GM21528 (cell line): ENCODE measurements at regions not wholly inside any gene's neighbourhood (a gene's known extent, or its start where the extent isn't known, plus 50 kb on each side); places are given as distances from the start of the nearest gene placed in this dataset.

ENCODE experiments used
- ATAC-seq: cut with Tn5 transposase; IDR thresholded peaks from one replicate; pipeline ENCODE4 v1.9.1; 2021; ENCODE audit warnings: mild to moderate bottlenecking, moderate library complexity; ENCODE audit not compliant: unreplicated experiment, low FRiP score

- ATAC-seq, result no peak
These were observed 389.6 kb upstream of the DYNLRB2 start for GRCh38 chr16:80150978-80151721.

GRCh38 chr16:80148826-80149225 lies 392.0 kb upstream of the DYNLRB2 start:
- no peak for ATAC-seq

GRCh38 chr16:80147026-80147655 lies 393.7 kb upstream of the DYNLRB2 start:
- ATAC-seq, result no peak

- peak; percentile 99 for ATAC-seq
These were observed 396.6 kb upstream of the DYNLRB2 start for GRCh38 chr16:80144191-80144590.

GRCh38 chr16:80142940-80143339 lies 397.9 kb upstream of the DYNLRB2 start:
- no peak for ATAC-seq

- ATAC-seq, result no peak
These were observed 398.5 kb upstream of the DYNLRB2 start for GRCh38 chr16:80142281-80142680.

GRCh38 chr16:80129791-80130190 lies 411.0 kb upstream of the DYNLRB2 start:
- ATAC-seq, result no peak

- no peak for ATAC-seq
These were observed 415.1 kb upstream of the DYNLRB2 start for GRCh38 chr16:80125677-80126076.

GRCh38 chr16:80123189-80123588 lies 417.6 kb upstream of the DYNLRB2 start:
- ATAC-seq, result no peak

GRCh38 chr16:80122115-80122514 lies 418.7 kb upstream of the DYNLRB2 start:
- no peak for ATAC-seq

GRCh38 chr16:80121522-80121909 lies 419.3 kb upstream of the DYNLRB2 start:
- ATAC-seq, result no peak

- no peak for ATAC-seq
These were observed 419.8 kb upstream of the DYNLRB2 start for GRCh38 chr16:80120899-80121521.

- no peak for ATAC-seq
These were observed 423.1 kb upstream of the DYNLRB2 start for GRCh38 chr16:80117556-80118130.

GRCh38 chr16:80116711-80117110 lies 424.1 kb upstream of the DYNLRB2 start:
- ATAC-seq, result no peak

GRCh38 chr16:80114699-80115098 lies 426.1 kb upstream of the DYNLRB2 start:
- peak; percentile 79 for ATAC-seq

- no peak for ATAC-seq
These were observed 426.8 kb upstream of the DYNLRB2 start for GRCh38 chr16:80113873-80114574.

GRCh38 chr16:80109581-80109980 lies 431.2 kb upstream of the DYNLRB2 start:
- no peak for ATAC-seq

- no peak for ATAC-seq
These were observed 432.9 kb upstream of the DYNLRB2 start for GRCh38 chr16:80107900-80108299.

GRCh38 chr16:80105751-80106150 lies 435.0 kb upstream of the DYNLRB2 start:
- ATAC-seq, result no peak

- no peak for ATAC-seq
These were observed 435.6 kb upstream of the DYNLRB2 start for GRCh38 chr16:80105160-80105559.

GRCh38 chr16:80104401-80104800 lies 436.4 kb upstream of the DYNLRB2 start:
- ATAC-seq, result no peak
